ENCODE measurements at regions not wholly inside any gene's neighbourhood (a gene's known extent, or its start where the extent isn't known, plus 50 kb on each side); places are given as distances from the start of the nearest gene placed in this dataset.
"Not testable (repeated sequence)": the region's sequence is repeated elsewhere in the genome, so short reads cannot be mapped to it uniquely, and the experiment has no call there.

GRCh38 chr1:212155219-212155618 lies 119.7 kb downstream of the DTL start:
- DNase-seq, result no peak

GRCh38 chr1:212157252-212157651 lies 121.7 kb downstream of the DTL start:
- no peak for DNase-seq

- no peak for DNase-seq
Measured at GRCh38 chr1:212158912-212159796, 123.6 kb downstream of the DTL start.

- peak; percentile 62 for DNase-seq
Measured at GRCh38 chr1:212161231-212161781, 123.9 kb upstream of the PPP2R5A start.

- DNase-seq, result peak; percentile 35
Measured at GRCh38 chr1:212162635-212163034, 122.6 kb upstream of the PPP2R5A start.

- DNase-seq, result no peak
Measured at GRCh38 chr1:212164095-212164872, 120.9 kb upstream of the PPP2R5A start.

GRCh38 chr1:212166244-212166643 lies 119.0 kb upstream of the PPP2R5A start:
- DNase-seq, result no peak

GRCh38 chr1:212166644-212167043 lies 118.6 kb upstream of the PPP2R5A start:
- DNase-seq, result no peak

- peak; percentile 56 for DNase-seq
Measured at GRCh38 chr1:212167098-212167497, 118.1 kb upstream of the PPP2R5A start.

GRCh38 chr1:212173567-212173966 lies 111.6 kb upstream of the PPP2R5A start:
- no peak for DNase-seq

- not testable (repeated sequence) for DNase-seq
Measured at GRCh38 chr1:212174295-212174694, 110.9 kb upstream of the PPP2R5A start.

- no peak for DNase-seq
Measured at GRCh38 chr1:212177542-212177941, 107.7 kb upstream of the PPP2R5A start.

GRCh38 chr1:212178851-212179250 lies 106.4 kb upstream of the PPP2R5A start:
- DNase-seq, result no peak

- peak; percentile 47 for DNase-seq
Measured at GRCh38 chr1:212179394-212180076, 105.7 kb upstream of the PPP2R5A start.

GRCh38 chr1:212181015-212181882 lies 104.0 kb upstream of the PPP2R5A start:
- no peak for DNase-seq

GRCh38 chr1:212182171-212182570 lies 103.0 kb upstream of the PPP2R5A start:
- DNase-seq, result no peak

GRCh38 chr1:212182579-212182978 lies 102.6 kb upstream of the PPP2R5A start:
- DNase-seq, result no peak

- DNase-seq, result no peak
Measured at GRCh38 chr1:212186427-212187207, 98.6 kb upstream of the PPP2R5A start.

- no peak for DNase-seq
Measured at GRCh38 chr1:212188599-212189351, 96.4 kb upstream of the PPP2R5A start.

- DNase-seq, result no peak
Measured at GRCh38 chr1:212189352-212189738, 95.9 kb upstream of the PPP2R5A start.

Data from T1000 (cell line).